Parathyroid adenoma (tissue), 2 donors: ENCODE measurements at regions not wholly inside any gene's neighbourhood (a gene's known extent, or its start where the extent isn't known, plus 50 kb on each side); places are given as distances from the start of the nearest gene placed in this dataset.

Experiments
- H2AFZ ChIP-seq: fragments of 300-600 bp; sonication (generic); one replicate; pipeline ENCODE4 v1.7.0; 2017; ENCODE audit warnings: antibody characterized with exemption, mild to moderate bottlenecking
- H3K27ac ChIP-seq: fragments of 300-600 bp; sonication (generic); one replicate; pipeline ENCODE4 v1.7.0; 2017
- H3K27me3 ChIP-seq: fragments of 300-600 bp; sonication (generic); one replicate; pipeline ENCODE4 v1.7.0; 2017; ENCODE audit warnings: low read length; ENCODE audit not compliant: control insufficient read depth, insufficient read depth
- H3K36me3 ChIP-seq: fragments of 300-600 bp; sonication (generic); one replicate; pipeline ENCODE4 v1.7.0; 2017; ENCODE audit warnings: low read length; ENCODE audit not compliant: control insufficient read depth, insufficient read depth
- H3K4me1 ChIP-seq: fragments of 300-600 bp; sonication (generic); one replicate; pipeline ENCODE4 v1.7.0; 2017; ENCODE audit warnings: control low read depth
- H3K4me2 ChIP-seq: fragments of 300-600 bp; sonication (generic); one replicate; pipeline ENCODE4 v1.7.0; 2017; ENCODE audit warnings: low read length
- H3K4me3 ChIP-seq: fragments of 300-600 bp; sonication (generic); one replicate; pipeline ENCODE4 v1.7.0; 2017; ENCODE audit warnings: low read depth, low read length
- H3K79me2 ChIP-seq: fragments of 300-600 bp; sonication (generic); one replicate; pipeline ENCODE4 v1.7.0; 2017; ENCODE audit warnings: control low read depth
- H3K9ac ChIP-seq: fragments of 300-600 bp; sonication (generic); one replicate; pipeline ENCODE4 v1.7.0; 2017; ENCODE audit warnings: mild to moderate bottlenecking
- H3K9me3 ChIP-seq: fragments of 300-600 bp; sonication (generic); one replicate; pipeline ENCODE4 v1.7.0; 2017; ENCODE audit warnings: low read length; ENCODE audit not compliant: control insufficient read depth
- CTCF ChIP-seq: fragments of 300-600 bp; sonication (generic); IDR thresholded peaks from one replicate; pipeline ENCODE4 v1.7.0; 2017; ENCODE audit warnings: antibody characterized with exemption, mild to moderate bottlenecking
- donor health status: primary hyperparathyroidism.

- Histone ChIP-seq H3K9ac (no peak overlapping the region), H3K4me2 (no peak overlapping the region), H2AFZ (no peak overlapping the region), H3K27ac (no peak overlapping the region), H3K27me3 (no peaks in the 10 kb centered on the region), H3K4me3 (no peak overlapping the region), H3K9me3 (no peaks in the 10 kb centered on the region), H3K36me3 (no peaks in the 10 kb centered on the region), H3K79me2 (no peaks in the 10 kb centered on the region), H3K4me1 (no peaks in the 10 kb centered on the region)
- no peak for TF ChIP-seq CTCF
Observed at GRCh38 chr5:2288968-2289367, 406.2 kb upstream of the IRX4 start.

- no peaks in the 10 kb centered on the region for H3K79me2 ChIP-seq
- no peaks in the 10 kb centered on the region for H3K36me3 ChIP-seq
- no peaks in the 10 kb centered on the region for H3K27me3 ChIP-seq
- no peak overlapping the region for H3K27ac ChIP-seq
- no peak for TF ChIP-seq CTCF
- H3K4me3 ChIP-seq = no peak overlapping the region
- H3K9ac ChIP-seq = no peak overlapping the region
- no peak overlapping the region for H3K4me2 ChIP-seq
- H3K4me1 ChIP-seq = no peaks in the 10 kb centered on the region
- no peak overlapping the region for H2AFZ ChIP-seq
- no peaks in the 10 kb centered on the region for H3K9me3 ChIP-seq
Observed at GRCh38 chr5:2288466-2288865, 405.7 kb upstream of the IRX4 start.

- H2AFZ ChIP-seq = no peak overlapping the region
- no peaks in the 10 kb centered on the region for H3K27me3 ChIP-seq
- no peaks in the 10 kb centered on the region for H3K36me3 ChIP-seq
- H3K9me3 ChIP-seq = no peaks in the 10 kb centered on the region
- H3K4me3 ChIP-seq = no peak overlapping the region
- H3K4me2 ChIP-seq = no peak overlapping the region
- no peaks in the 10 kb centered on the region for H3K4me1 ChIP-seq
- TF ChIP-seq CTCF = no peak
- H3K27ac ChIP-seq = no peak overlapping the region
- no peak overlapping the region for H3K9ac ChIP-seq
- H3K79me2 ChIP-seq = no peaks in the 10 kb centered on the region
Observed at GRCh38 chr5:2286250-2286649, 403.5 kb upstream of the IRX4 start.

GRCh38 chr5:2284678-2285077 lies 402.0 kb upstream of the IRX4 start:
- Histone ChIP-seq H3K4me2 (no peak overlapping the region), H3K79me2 (no peaks in the 10 kb centered on the region), H2AFZ (no peak overlapping the region), H3K27me3 (no peaks in the 10 kb centered on the region), H3K36me3 (no peaks in the 10 kb centered on the region), H3K27ac (no peak overlapping the region), H3K4me1 (no peaks in the 10 kb centered on the region), H3K9me3 (no peaks in the 10 kb centered on the region), H3K4me3 (no peak overlapping the region), H3K9ac (no peak overlapping the region)
- TF ChIP-seq CTCF = no peak

GRCh38 chr5:2283481-2284045 lies 400.8 kb upstream of the IRX4 start:
- Histone ChIP-seq H3K9me3 (no peaks in the 10 kb centered on the region), H3K4me1 (no peaks in the 10 kb centered on the region)
- no peak for TF ChIP-seq CTCF

More at GRCh38 chr5:2283481-2284045, 400.8 kb upstream of the IRX4 start:
- no peak overlapping the region for H3K9ac ChIP-seq
- no peak overlapping the region for H3K4me2 ChIP-seq
- no peaks in the 10 kb centered on the region for H3K79me2 ChIP-seq
- H3K27ac ChIP-seq = no peak overlapping the region
- H3K4me3 ChIP-seq = no peak overlapping the region
- no peaks in the 10 kb centered on the region for H3K36me3 ChIP-seq
- no peaks in the 10 kb centered on the region for H3K27me3 ChIP-seq
- no peak overlapping the region for H2AFZ ChIP-seq
